ENCODE measurements at regions not wholly inside any gene's neighbourhood (a gene's known extent, or its start where the extent isn't known, plus 50 kb on each side); places are given as distances from the start of the nearest gene placed in this dataset.

- Histone ChIP-seq H3K9me3 (no peaks in the 10 kb centered on the region), H3K36me3 (no peaks in the 10 kb centered on the region), H3K4me3 (no peak overlapping the region), H3K4me1 (no peaks in the 10 kb centered on the region), H3K27ac (no peak overlapping the region), H3K27me3 (peaks cover 23% of the 10 kb centered on the region)
- WGBS: 78% methylated on average over 8 of the region's 8 CpGs
- no peak for TF ChIP-seq POLR2AphosphoS5 (IDR thresholded peaks at IDR 0.05)
- no peak for TF ChIP-seq POLR2A (IDR thresholded peaks at IDR 0.05)
- no peak for TF ChIP-seq EP300 (IDR thresholded peaks at IDR 0.05)
- TF ChIP-seq CTCF (IDR thresholded peaks at IDR 0.05): no peak
- no peak for DNase-seq (ENCODE audit: low spot score in 2 of 2)
Observed at GRCh38 chr1:244106837-244107493, 55.9 kb downstream of the ZBTB18 start.

GRCh38 chr1:244111027-244111426 is 59.9 kb downstream of the ZBTB18 start:
- Histone ChIP-seq H3K4me1 (no peaks in the 10 kb centered on the region), H3K9me3 (no peaks in the 10 kb centered on the region), H3K27ac (no peak overlapping the region), H3K4me3 (no peak overlapping the region), H3K36me3 (no peaks in the 10 kb centered on the region), H3K27me3 (peaks cover 7% of the 10 kb centered on the region)
- no peak for DNase-seq (ENCODE audit: low spot score in 2 of 2)
- 81% methylated on average over 7 of the region's 7 CpGs for WGBS
- TF ChIP-seq POLR2AphosphoS5 (IDR thresholded peaks at IDR 0.05) (no peak), CTCF (IDR thresholded peaks at IDR 0.05) (no peak), POLR2A (IDR thresholded peaks at IDR 0.05) (no peak), EP300 (IDR thresholded peaks at IDR 0.05) (no peak)

- Histone ChIP-seq H3K27ac (no peak overlapping the region), H3K4me3 (no peak overlapping the region), H3K9me3 (no peaks in the 10 kb centered on the region), H3K27me3 (peaks cover 7% of the 10 kb centered on the region), H3K4me1 (no peaks in the 10 kb centered on the region), H3K36me3 (no peaks in the 10 kb centered on the region)
- no peak for TF ChIP-seq CTCF (IDR thresholded peaks at IDR 0.05)
- no peak for TF ChIP-seq POLR2A (IDR thresholded peaks at IDR 0.05)
- no peak for TF ChIP-seq EP300 (IDR thresholded peaks at IDR 0.05)
- no peak for TF ChIP-seq POLR2AphosphoS5 (IDR thresholded peaks at IDR 0.05)
- WGBS: 95% methylated on average over 5 of the region's 5 CpGs
- no peak for DNase-seq (ENCODE audit: low spot score in 2 of 2)
Observed at GRCh38 chr1:244112041-244112440, 61.0 kb downstream of the ZBTB18 start.

GRCh38 chr1:244112636-244113035 is 61.6 kb downstream of the ZBTB18 start:
- Histone ChIP-seq H3K4me3 (no peak overlapping the region), H3K9me3 (no peaks in the 10 kb centered on the region), H3K36me3 (no peaks in the 10 kb centered on the region), H3K27me3 (peaks cover 7% of the 10 kb centered on the region), H3K27ac (no peak overlapping the region), H3K4me1 (no peaks in the 10 kb centered on the region)
- WGBS: 88% methylated on average over 1 of the region's 1 CpG
- DNase-seq (ENCODE audit: low spot score in 2 of 2): no peak
- no peak for TF ChIP-seq POLR2A (IDR thresholded peaks at IDR 0.05)
- no peak for TF ChIP-seq EP300 (IDR thresholded peaks at IDR 0.05)
- no peak for TF ChIP-seq POLR2AphosphoS5 (IDR thresholded peaks at IDR 0.05)

GRCh38 chr1:244113532-244114320 is 62.6 kb downstream of the ZBTB18 start:
- TF ChIP-seq POLR2A (IDR thresholded peaks at IDR 0.05): no peak
- no peak for TF ChIP-seq EP300 (IDR thresholded peaks at IDR 0.05)
- no peak for TF ChIP-seq POLR2AphosphoS5 (IDR thresholded peaks at IDR 0.05)
- no peak for TF ChIP-seq CTCF (IDR thresholded peaks at IDR 0.05)
- Histone ChIP-seq H3K4me1 (no peaks in the 10 kb centered on the region), H3K9me3 (no peaks in the 10 kb centered on the region), H3K27me3 (peaks cover 6% of the 10 kb centered on the region), H3K36me3 (no peaks in the 10 kb centered on the region), H3K27ac (no peak overlapping the region), H3K4me3 (no peak overlapping the region)
- WGBS: 61% methylated on average over 6 of the region's 6 CpGs
- DNase-seq (ENCODE audit: low spot score in 2 of 2): no peak
